ENCODE measurements at regions not wholly inside any gene's neighbourhood (a gene's known extent, or its start where the extent isn't known, plus 50 kb on each side); places are given as distances from the start of the nearest gene placed in this dataset.

GRCh38 chr5:82806513-82806912 lies 270.7 kb downstream of the TMEM167A start:
- DNase-seq (ENCODE audit: low read depth), result no peak

GRCh38 chr5:82804155-82804690 lies 273.0 kb downstream of the TMEM167A start:
- no peak for DNase-seq (ENCODE audit: low read depth)

- DNase-seq (ENCODE audit: low read depth), result no peak
Measured at GRCh38 chr5:82802954-82803353, 274.2 kb downstream of the TMEM167A start.

- no peak for DNase-seq (ENCODE audit: low read depth)
Measured at GRCh38 chr5:82800826-82801225, 276.4 kb downstream of the TMEM167A start.

GRCh38 chr5:82799361-82800077 lies 277.7 kb downstream of the TMEM167A start:
- no peak for DNase-seq (ENCODE audit: low read depth)

GRCh38 chr5:82798676-82799075 lies 278.5 kb downstream of the TMEM167A start:
- DNase-seq (ENCODE audit: low read depth), result no peak

GRCh38 chr5:82796643-82797416 lies 280.4 kb downstream of the TMEM167A start:
- DNase-seq (ENCODE audit: low read depth), result no peak

GRCh38 chr5:82794876-82795275 lies 282.3 kb downstream of the TMEM167A start:
- DNase-seq (ENCODE audit: low read depth), result peak; percentile 15

- peak; percentile 47 for DNase-seq (ENCODE audit: low read depth)
Measured at GRCh38 chr5:82793808-82794419, 283.3 kb downstream of the TMEM167A start.

GRCh38 chr5:82792096-82792495 lies 285.1 kb downstream of the TMEM167A start:
- DNase-seq (ENCODE audit: low read depth), result no peak

GRCh38 chr5:82789095-82789494 lies 288.1 kb downstream of the TMEM167A start:
- no peak for DNase-seq (ENCODE audit: low read depth)

- no peak for DNase-seq (ENCODE audit: low read depth)
Measured at GRCh38 chr5:82786748-82787147, 290.4 kb downstream of the TMEM167A start.

GRCh38 chr5:82785882-82786509 lies 291.2 kb downstream of the TMEM167A start:
- DNase-seq (ENCODE audit: low read depth), result no peak

GRCh38 chr5:82785456-82785855 lies 291.7 kb downstream of the TMEM167A start:
- DNase-seq (ENCODE audit: low read depth), result no peak

GRCh38 chr5:82784521-82784920 lies 292.7 kb downstream of the TMEM167A start:
- peak; percentile 1 for DNase-seq (ENCODE audit: low read depth)

- DNase-seq (ENCODE audit: low read depth), result no peak
Measured at GRCh38 chr5:82777106-82777505, 300.1 kb downstream of the TMEM167A start.

GRCh38 chr5:82772281-82772680 lies 304.9 kb downstream of the TMEM167A start:
- DNase-seq (ENCODE audit: low read depth), result no peak

GRCh38 chr5:82766206-82766605 lies 311.0 kb downstream of the TMEM167A start:
- no peak for DNase-seq (ENCODE audit: low read depth)

- DNase-seq (ENCODE audit: low read depth), result no peak
Measured at GRCh38 chr5:82765765-82766164, 311.4 kb downstream of the TMEM167A start.

GRCh38 chr5:82760856-82761255 lies 316.3 kb downstream of the TMEM167A start:
- DNase-seq (ENCODE audit: low read depth), result no peak

GRCh38 chr5:82758881-82759280 lies 318.3 kb downstream of the TMEM167A start:
- no peak for DNase-seq (ENCODE audit: low read depth)

- no peak for DNase-seq (ENCODE audit: low read depth)
Measured at GRCh38 chr5:82754759-82755158, 322.4 kb downstream of the TMEM167A start.

All from ELR (cell line).